NCI-H1436 treated with DMSO at 0.1 percent for 48 hours (cell line): ENCODE measurements at regions not wholly inside any gene's neighbourhood (a gene's known extent, or its start where the extent isn't known, plus 50 kb on each side); places are given as distances from the start of the nearest gene placed in this dataset.
"Not testable (repeated sequence)": the region's sequence is repeated elsewhere in the genome, so short reads cannot be mapped to it uniquely, and the experiment has no call there.

Experiments used
- DNase-seq: peaks from one replicate; lab custom pipeline; 2025; lab: John Stamatoyannopoulos, UW

DNA sequence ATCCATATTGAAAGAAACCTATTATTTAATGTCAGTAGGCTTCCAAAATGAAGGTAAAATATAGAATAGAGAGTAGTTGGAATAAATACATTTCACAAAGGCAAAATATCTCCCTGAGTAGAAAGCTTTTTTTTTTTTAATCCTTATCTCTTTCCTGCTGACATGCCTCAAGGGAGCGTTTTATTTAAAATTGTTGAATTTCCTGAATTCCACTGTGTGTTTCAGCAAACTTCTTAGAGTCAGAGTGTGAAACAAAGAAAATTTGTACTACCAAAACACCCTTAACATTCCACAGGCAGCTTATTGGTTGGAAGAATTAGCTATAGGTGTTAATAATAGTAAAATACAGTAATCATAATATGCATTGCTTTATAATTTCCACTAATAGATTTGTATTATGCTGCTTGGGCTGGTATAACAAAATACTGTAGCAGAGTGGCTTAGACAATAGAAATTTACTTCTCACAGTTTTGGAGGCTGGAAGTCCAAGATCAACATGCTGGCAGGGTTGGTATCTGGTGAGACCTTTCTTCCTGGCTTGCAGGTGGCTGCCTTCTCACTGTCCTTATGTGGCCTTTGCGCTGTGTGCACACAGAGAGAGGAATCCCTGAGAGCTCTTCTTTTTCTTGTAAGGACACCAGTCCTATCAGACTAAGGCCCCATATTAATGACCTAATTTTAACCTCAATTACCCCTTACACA lies 468.4 kb upstream of the C1orf87 start:
- DNase-seq: no peak

DNA sequence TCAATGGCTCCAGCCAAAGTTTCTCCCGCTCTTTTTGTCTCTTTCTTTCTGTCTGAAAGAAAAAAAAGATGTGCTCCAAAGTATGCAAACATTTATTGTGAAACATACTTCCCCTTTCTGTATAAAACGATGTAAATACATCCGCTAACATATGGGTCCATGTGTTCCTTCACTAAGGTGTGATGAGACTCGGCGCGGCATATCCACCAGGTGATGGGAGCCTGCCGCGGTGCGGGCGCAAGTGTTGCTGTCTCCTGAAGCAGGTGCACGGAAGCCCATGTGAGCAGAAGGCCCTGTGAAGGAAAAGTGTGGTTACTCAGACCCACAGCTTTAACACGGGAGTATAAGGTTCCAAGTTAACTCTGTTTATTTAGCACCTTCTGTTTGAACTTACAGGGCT lies 466.6 kb upstream of the C1orf87 start:
- DNase-seq: no peak

DNA sequence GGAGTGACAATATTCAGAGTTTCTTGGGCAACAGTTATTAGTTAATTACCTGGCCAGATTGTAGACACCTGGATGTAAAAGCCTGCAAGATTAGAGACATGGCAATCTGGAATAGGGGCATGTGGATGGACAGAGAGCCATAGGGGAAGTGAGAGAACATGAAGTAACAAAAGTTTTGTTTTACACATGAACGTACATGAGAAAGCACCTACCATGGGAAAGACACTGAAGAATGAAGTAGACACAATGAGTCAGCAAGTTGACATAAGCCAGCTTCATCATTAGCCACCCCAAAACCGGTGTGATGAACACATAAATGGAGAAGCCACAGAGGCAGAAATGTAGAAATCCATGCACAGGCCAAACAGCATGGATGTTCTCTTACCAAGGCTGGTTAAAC lies 462.1 kb upstream of the C1orf87 start:
- DNase-seq: no peak

DNA sequence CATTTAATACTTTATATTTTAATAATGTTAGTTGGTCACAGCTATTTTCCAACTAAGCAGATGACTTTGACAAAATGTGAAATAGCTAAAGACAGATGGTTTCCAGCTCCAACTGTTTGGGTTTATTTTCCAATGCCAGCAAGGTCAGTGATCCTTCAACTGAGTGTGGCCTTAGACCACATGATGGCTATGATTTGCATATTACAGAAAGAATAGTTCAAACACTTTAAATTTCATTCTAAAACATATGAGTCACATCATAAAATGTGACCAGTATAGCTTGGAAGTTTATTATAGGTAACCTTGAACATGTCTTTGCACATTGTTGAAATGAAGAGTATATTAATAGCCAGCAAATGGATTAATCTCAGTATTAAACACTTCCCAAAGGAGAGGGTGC lies 454.0 kb upstream of the C1orf87 start:
- no peak for DNase-seq

DNA sequence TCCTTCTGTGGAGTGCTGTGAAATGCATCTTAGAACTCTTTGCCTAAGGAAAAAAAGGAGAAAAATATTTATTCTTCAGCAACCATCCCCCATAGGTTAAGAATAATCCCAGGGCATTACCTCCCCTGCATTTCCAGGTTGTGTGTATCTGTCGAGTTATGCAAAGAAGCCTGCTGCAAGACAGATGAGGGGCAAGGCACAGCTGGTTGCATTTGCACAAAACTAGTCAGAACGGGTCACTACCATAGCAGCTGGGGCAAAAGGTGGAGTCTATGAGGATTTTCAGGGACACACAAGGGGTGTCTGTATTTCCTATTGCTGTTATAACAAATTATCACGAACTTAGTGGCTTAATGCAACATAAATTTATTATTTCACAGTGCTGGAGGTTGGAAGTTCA lies 443.4 kb upstream of the C1orf87 start:
- DNase-seq: no peak

DNA sequence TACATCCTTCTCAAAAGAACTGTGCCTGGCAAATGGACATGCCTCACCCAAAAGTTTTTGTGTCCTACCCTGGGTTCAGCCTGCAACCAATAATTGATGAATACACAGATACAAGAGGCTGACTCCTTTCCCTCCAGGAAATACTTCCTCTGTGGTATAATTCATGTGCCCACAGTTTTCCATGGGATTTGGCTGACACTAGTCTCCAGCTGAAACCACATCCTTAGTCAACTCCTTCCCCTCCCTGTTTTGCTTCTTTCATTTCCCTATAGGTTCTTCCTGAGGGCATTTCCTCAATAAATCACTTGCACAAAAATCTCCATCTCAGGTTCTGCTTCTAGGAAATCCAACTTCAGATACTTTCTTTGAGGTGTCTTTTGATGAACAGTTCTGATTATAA lies 436.6 kb upstream of the C1orf87 start:
- no peak for DNase-seq

DNA sequence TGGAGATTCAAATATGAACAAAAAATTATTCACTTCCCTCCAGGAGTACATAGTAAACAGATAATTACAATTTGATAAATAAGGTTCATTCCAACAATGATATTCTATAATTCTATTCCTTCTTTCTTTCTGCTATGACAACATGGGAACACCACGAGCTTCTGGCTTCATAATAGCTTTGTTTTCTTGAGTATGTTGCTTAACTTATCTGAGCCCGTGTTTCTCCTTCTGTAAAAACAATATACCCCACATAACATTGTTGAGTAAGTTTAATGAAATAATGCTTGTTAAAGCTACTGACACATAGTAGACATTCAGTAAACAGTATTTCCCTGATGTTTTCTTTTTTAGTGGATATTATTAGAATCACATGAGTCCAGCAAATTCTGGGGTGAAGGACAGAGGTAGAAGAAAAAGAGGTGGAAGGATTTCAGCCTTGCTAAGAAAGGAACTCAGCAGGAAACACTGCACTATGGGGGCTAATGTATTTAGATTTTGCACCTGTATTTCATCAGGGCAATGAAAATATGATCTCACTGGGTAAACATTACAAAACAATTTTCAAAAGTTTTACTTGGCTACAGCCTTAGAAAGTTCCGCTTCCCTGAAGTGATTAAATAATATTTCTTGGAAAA lies 430.8 kb upstream of the C1orf87 start:
- no peak for DNase-seq

DNA sequence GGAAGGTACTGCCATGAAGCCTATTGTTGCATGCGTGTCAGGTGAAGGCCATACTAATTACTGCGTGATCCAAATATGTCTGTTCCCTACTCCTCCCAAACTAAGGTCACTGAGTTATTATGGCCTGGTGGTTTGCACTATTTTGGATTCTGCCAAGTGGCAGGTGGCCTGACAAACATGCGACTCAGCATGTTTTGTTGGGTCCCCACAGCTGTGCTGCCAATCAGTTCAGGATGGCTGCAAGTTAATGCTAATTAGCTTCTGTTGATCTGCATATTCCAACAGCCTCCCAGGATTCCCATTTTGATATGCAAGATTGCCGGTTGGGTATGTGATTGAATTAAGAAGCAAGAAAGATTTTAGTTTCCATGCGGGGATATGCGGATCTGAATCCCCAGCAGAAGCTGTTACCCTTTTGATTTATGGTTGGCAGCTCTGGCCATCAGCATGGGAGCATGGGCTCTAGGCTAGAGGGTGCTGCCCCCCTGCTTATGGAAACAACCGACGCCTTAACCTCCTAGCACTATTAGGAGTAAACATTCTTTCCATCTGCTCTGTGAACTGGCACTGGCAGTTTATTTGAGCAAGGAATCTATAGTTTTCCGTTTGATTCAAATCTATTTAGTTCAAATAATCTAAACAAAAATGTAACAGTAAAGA lies 429.8 kb upstream of the C1orf87 start:
- no peak for DNase-seq

DNA sequence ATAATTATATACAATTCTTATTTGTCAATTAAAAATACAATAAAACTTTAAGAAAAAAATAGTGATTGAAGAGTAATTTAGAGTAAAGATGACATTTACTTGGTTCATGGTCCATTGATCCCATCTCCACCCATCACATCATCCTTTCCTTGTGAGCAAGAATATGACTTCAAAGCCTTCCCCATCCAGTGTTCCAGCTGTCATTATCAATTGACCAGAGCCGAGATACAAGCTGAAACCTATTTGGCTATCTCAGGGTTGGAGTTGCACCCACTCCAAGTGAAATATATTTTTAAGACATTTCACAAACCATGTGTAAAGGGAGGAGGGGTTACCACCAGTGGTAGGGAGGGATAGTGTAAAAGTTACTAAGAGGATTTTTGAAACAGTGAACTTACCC lies 428.9 kb upstream of the C1orf87 start:
- DNase-seq: no peak

DNA sequence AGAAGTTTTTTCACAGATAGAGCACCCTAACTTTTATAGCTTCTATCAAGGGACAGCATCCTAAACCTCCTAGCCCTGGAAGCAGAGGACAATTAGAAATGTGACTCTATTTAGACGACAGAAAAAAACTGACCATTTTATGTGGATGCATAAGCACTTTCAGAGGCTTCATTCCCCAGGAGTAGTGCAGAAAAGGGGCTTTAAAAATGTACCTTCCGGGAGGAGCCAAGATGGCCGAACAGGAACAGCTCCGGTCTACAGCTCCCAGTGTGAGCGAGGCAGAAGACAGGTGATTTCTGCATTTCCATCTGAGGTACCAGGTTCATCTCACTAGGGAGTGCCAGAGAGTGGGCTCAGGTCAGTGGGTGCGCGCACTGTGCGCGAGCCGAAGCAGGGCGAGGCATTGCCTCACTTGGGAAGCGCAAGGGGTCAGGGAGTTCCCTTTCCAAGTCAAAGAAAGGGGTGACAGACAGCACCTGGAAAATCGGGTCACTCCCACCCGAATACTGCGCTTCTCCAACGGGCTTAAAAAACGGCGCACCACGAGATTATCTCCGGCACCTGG lies 416.4 kb upstream of the C1orf87 start:
- not testable (repeated sequence) for DNase-seq

DNA sequence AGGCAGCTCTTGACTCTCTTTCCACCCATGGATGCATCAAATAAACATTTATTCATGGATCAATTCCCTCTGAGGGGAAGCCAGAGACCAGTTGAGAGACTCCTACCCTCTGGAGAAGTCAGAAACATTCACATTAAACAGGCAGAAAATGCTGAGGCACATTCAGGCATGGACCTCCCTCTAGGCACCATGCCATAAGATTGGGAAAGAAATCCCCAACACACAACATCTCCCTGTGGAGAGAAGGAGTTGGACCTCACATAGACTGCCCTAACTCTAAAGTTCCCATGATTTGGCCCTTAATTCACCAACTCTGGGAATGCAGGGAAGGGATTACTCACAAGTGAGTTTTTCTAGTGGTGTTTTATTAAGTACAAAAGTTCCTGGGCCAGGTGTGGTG lies 415.3 kb upstream of the C1orf87 start:
- DNase-seq: no peak

DNA sequence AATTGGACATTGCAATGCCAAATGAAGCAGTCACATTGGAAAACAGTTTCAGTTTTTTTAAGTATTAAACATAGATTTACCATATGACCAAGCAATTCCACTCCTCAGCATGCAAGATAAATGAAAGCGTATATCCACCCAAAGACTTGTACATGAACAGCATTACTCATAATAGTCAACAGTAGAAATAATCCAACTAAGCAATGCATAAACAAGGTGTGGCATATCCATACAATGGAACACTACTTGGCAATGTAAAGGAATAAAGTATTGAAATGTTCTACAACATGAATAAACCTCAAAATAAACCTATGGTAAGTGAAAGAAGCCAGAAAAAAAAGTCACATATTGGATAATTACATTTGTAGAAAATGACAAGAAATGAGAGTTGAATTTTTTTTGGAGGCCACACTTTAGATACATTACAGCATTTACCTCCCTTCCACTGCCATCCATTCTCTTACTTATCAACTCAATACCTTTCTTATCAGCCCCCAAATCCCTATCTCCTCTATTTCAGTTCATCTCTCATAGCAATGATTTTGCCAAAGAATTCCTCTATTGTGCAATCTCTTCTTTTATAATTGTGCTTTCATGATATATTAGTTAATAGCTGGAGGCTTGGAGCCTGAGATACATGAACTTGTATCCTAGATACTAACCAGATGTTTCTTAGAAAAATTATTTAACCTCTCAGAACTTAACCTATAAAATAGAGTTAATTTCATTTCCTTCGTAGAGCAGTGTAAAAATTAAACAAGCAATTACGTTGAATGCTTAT lies 414.2 kb upstream of the C1orf87 start:
- DNase-seq: no peak

DNA sequence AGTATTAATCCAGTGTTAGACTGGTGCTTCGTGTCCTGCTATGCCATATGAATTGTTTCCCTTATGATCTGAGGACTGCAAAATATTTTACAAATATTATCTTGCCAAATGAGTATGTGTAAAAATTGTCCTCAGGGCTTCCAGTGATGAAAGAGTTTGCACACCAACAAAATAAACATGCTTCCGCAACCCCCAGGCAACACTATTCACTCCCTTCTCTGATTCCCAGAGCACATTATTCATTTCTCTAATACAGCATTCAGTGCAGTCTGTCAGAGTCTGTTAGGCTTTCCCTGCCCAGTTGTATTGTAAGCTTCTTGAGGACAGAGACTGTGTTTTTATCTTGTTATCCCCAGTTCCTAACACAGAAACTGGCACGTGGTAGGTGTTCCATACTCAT lies 409.9 kb upstream of the C1orf87 start:
- no peak for DNase-seq

DNA sequence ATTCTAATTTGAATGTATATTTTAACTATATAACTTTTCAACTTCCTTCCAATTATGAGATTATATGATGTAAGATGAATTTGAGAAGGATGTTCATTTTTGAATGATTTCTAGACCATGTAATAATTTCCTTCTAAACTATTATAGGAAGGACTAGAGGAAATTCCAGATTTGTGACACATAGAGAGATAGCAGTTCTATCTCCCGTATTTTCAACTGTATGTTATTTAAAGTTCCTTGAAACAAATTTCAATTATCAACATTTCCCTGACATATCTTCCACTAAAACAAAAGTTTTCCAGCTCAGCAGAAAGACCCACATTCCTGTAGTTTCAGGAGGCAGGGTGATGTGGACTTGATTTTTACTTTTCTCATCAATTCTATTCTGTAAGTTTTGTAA lies 396.7 kb upstream of the C1orf87 start:
- no peak for DNase-seq

DNA sequence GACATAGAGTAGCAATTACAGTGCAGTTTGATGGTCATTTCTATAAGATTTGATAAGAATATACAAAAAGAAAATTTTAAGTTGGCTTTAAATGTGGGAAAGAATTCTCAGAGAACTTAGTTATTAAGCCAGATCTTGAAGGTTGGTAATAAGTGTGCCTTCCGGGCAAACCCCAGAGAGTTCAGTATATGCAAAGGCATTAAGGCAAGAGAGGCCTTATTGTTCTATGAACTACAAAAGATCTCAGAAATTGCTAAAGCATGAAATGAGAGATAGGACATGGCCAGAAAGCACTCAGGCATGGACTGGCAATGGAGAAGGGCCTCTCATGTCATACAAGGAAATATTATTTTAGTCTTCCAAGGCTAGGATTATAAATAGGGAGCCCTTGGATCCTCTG lies 390.2 kb upstream of the C1orf87 start:
- no peak for DNase-seq

DNA sequence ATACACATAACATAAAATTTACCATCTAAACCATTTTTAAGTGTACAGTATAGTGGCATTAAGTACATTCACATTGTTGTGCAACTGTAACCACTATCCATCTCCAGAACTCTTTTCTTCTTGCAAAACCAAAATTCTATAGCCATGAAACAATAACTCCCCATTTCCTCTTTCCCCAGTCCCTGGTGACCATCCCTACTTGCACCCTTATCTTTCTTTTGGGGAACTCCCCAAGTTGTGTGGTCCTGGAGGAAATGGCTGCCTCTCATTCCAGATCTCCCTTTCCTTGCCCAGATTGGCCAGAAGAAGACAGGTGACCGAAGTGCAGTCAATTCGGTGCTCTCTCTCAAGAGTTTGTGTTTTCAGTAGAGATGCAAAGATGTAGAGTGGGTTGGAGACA lies 389.6 kb upstream of the C1orf87 start:
- DNase-seq: no peak

DNA sequence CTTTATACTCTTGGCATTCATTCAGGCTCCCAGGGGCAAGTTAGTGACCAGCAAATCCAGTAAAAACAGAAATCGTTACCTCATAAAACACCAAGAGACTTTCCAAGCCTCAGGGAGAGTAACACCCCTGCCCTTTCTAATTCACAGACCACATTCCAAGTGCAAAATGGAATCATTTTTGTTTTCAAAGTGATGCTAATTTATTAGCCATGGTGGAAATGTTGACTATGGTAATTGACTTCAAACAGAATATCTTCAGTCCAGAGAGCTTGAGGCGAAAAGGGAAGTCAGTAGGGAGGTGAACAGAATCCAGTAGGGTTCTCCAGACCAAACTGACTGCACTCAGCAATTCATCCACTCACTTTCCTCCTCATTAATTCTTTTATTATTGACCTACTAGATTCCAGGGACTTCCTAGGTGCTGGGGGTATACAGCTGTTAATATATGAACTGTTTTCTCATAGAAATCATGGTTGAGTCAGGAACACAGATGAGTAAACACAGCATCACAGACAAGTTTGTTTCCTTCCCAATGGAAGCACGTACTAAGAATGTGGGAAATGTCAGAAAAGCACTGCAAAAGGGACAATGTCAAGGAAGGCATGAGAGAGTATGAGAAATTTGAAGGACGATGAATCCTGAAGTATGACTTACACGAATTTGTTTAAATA lies 388.5 kb upstream of the C1orf87 start:
- no peak for DNase-seq

DNA sequence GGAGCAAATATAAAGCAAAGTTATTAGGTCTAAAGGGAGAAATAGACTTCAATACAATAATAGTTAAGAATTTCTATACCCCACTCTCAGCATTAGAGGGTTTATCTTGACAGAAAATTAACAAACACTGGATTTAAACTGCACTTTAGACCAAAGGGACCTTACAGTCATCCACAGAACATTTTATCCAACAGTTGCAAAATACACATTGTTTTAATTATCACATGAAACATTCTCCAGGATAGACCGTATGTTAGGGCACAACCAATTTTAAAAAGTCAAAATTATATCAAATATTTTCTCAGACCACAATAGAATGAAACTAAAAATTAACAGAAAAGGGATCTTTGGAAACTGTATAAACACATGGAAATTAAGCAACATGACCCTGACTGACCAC lies 384.5 kb upstream of the C1orf87 start:
- no peak for DNase-seq

DNA sequence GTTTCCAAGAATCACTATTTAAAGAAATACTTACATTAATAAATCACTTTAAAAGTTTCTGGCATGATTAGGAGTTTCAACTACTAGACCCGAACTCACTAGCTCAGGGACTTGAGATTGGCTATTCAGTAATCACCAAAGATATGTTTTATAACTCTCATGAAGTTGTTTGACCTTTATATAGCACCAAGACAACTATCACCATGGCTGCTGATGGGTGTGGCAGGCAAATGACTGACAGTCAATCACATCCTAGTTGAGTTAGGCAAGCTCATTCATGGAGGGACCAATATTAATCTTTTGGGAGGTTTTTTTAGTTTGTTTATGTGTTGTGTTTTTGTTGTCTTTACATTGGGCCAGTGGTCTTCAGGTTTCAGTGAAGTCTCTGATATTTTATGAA lies 376.3 kb upstream of the C1orf87 start:
- no peak for DNase-seq

DNA sequence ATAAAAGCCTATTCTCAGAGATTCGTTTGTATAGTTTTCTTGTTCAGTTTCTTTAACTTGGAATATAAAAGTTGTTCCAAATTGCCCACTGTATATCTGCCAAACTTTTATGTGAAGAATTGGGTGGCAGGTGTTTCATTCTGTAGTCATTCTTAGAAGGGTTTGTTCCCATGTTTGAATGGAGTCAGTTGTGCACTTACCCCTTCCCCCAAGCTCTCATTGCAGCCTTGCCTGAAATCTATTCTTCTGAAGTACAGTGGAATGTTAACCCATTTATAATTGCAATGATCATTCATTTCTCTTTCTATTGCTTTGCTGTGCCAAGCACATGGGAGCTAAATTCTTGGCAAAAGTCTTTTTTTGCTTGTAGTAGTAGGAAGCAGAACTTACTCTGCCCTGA lies 375.3 kb upstream of the C1orf87 start:
- no peak for DNase-seq

DNA sequence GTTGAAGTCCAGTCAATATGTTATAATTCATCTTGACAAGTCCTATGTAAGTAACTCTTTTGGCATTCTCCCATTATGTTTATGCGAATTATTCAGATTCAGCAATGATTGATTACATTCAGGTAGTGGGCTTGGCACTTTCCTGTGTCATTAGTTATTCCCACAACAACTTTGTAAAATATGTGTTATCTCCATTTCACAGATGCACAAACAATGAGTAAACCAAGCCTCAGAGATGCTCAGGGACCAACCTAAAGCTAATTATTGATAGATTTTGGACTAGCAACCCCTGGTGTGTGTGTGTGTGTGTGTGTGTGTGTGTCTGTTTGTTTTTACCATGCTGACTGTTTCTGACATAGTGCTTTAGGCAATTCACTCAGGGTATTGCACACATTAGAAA lies 371.1 kb upstream of the C1orf87 start:
- DNase-seq: no peak

DNA sequence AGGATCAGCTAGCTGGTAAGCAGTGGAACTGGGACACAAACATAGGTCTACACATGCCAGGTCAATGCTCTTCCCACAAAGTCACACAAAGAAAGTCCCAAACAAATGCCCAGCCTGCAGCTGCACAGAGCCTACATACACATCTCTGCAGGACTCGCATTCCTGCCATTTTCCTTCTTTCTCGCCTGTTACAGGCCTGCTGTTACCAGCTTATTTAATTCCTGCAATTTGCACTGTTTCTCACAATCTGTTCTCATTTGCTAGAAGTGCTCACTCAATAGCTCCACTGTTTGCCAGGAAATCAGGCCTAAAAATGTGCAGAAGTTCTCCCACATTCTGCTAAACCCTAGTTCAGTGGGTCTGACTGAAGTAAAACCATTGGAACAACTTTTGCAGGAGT lies 362.6 kb upstream of the C1orf87 start:
- no peak for DNase-seq
